ENCODE measurements at regions not wholly inside any gene's neighbourhood (a gene's known extent, or its start where the extent isn't known, plus 50 kb on each side); places are given as distances from the start of the nearest gene placed in this dataset.

DNA sequence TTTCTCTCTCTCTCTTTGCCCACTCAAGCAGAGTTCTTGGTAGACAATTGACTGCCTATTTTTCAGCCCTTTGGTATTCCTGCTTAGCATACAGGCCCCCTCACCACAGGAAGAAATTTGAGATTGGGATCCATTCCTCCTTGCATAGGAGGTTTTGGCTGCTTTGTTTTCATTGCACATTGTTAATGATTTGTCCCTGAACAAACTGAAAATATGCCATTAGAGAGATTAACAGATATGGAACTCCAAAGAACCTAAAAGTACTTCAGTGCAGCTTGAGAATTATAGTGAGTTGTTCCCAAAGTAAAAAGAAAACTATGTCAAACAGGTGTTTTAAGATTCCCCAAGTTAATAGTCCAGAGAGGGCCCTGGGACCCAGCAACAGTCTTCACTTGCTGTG, 200.0 kb downstream of the TTLL7 start (continued):
- TF ChIP-seq, protein P1, sequence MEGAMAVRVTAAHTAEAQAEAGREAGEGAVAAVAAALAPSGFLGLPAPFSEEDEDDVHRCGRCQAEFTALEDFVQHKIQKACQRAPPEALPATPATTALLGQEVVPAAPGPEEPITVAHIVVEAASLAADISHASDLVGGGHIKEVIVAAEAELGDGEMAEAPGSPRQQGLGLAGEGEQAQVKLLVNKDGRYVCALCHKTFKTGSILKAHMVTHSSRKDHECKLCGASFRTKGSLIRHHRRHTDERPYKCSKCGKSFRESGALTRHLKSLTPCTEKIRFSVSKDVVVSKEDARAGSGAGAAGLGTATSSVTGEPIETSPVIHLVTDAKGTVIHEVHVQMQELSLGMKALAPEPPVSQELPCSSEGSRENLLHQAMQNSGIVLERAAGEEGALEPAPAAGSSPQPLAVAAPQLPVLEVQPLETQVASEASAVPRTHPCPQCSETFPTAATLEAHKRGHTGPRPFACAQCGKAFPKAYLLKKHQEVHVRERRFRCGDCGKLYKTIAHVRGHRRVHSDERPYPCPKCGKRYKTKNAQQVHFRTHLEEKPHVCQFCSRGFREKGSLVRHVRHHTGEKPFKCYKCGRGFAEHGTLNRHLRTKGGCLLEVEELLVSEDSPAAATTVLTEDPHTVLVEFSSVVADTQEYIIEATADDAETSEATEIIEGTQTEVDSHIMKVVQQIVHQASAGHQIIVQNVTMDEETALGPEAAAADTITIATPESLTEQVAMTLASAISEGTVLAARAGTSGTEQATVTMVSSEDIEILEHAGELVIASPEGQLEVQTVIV (IDR thresholded peaks at IDR 0.05; ENCODE audit: borderline replicate concordance, partially characterized antibody) = no peak

DNA sequence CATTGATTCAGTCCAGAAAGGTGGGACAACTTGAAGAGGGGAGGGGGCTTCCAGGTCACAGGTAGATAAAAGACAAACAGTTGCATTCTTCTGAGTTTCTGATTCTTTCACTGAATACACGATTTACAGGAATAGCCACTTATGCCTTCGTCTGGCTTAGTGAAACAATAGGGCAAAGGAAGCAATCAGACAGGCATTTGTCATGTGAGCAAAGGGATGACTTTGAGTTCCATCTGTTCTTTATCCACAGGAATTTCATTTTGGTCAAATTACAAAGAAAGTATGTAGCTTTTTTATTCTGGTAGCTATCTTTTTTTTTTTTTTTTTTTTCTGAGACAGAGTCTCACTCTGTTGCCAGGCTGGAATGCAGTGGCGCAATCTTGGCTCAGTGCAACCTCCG, 202.5 kb downstream of the TTLL7 start:
- Histone ChIP-seq H3K4me3 (no peak overlapping the region), H3K9me3 (replicated peaks; ENCODE audit: control insufficient read depth, insufficient read depth, low read length) (no peaks in the 10 kb centered on the region), H3K79me2 (ENCODE audit: control insufficient read depth, insufficient read depth, low read length) (no peaks in the 10 kb centered on the region), H3K27me3 (replicated peaks in 1 of 2; ENCODE audit: control insufficient read depth in 2 of 2, insufficient read depth in 2 of 2, low read length in 1 of 2) (no peaks in the 10 kb centered on the region), H3K4me1 (ENCODE audit: control insufficient read depth, insufficient read depth, low read length) (no peaks in the 10 kb centered on the region), H3K36me3 (ENCODE audit: control insufficient read depth in 2 of 2, insufficient read depth in 2 of 2, low read length in 1 of 2) (no peaks in the 10 kb centered on the region), H2AFZ (ENCODE audit: control insufficient read depth, low read depth, low read length) (no peak overlapping the region), H3K27ac (ENCODE audit: control insufficient read depth, insufficient read depth) (no peak overlapping the region), H3K9ac (ENCODE audit: control insufficient read depth, insufficient read depth, low read length) (no peak overlapping the region), H4K20me1 (ENCODE audit: control insufficient read depth, insufficient read depth) (no peaks in the 10 kb centered on the region), H3K4me2 (ENCODE audit: control insufficient read depth, insufficient read depth) (no peak overlapping the region)
- WGBS (ENCODE audit: insufficient coverage, insufficient replicate concordance, low lambda C conversion rate, missing lambda C conversion rate) = 29% methylated on average over 2 of the region's 4 CpGs
- in situ Hi-C loops (cut with MboI) = no loop called here
- ATAC-seq = no peak
- no TSS peak for BruUV-seq (replicated peaks)
- no peak for DNase-seq (ENCODE audit: low read depth, low spot score)
- SMC1A ChIA-PET (ENCODE audit: uncharacterized antibody, unreplicated experiment) = no interaction called here
- CTCF ChIA-PET = no interaction called here
- no peak for FAIRE-seq
- RAD21 ChIA-PET (ENCODE audit: unreplicated experiment) = no interaction called here
- intact Hi-C loops (cut with micrococcal nuclease; ENCODE audit: unreplicated experiment) = no loop called here
- POLR2A ChIA-PET = no interaction called here
- TF ChIP-seq ZNF207 (IDR thresholded peaks at IDR 0.05; ENCODE audit: borderline replicate concordance) (no peak), SMAD1 (IDR thresholded peaks at IDR 0.05; ENCODE audit: low read depth, partially characterized antibody) (no peak), KAT2A (conservative IDR thresholded peaks at IDR 0.05; ENCODE audit: control insufficient read depth, low read depth, low read length) (no peak), CREB1 (IDR thresholded peaks at IDR 0.05; ENCODE audit: low read depth) (no peak), RCOR1 (conservative IDR thresholded peaks at IDR 0.05; ENCODE audit: low read depth, low read length) (no peak), POU2F2 (IDR thresholded peaks at IDR 0.05; ENCODE audit: borderline replicate concordance, low read depth, low read length) (no peak), IKZF2 (IDR thresholded peaks at IDR 0.05) (no peak), NFYB (IDR thresholded peaks at IDR 0.05; ENCODE audit: insufficient read depth, low read depth, low read length) (no peak)
- TF ChIP-seq, protein P2, sequence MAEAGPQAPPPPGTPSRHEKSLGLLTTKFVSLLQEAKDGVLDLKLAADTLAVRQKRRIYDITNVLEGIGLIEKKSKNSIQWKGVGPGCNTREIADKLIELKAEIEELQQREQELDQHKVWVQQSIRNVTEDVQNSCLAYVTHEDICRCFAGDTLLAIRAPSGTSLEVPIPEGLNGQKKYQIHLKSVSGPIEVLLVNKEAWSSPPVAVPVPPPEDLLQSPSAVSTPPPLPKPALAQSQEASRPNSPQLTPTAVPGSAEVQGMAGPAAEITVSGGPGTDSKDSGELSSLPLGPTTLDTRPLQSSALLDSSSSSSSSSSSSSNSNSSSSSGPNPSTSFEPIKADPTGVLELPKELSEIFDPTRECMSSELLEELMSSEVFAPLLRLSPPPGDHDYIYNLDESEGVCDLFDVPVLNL (IDR thresholded peaks at IDR 0.05; ENCODE audit: low read depth, low read length) = no peak
- TF ChIP-seq, protein P3, sequence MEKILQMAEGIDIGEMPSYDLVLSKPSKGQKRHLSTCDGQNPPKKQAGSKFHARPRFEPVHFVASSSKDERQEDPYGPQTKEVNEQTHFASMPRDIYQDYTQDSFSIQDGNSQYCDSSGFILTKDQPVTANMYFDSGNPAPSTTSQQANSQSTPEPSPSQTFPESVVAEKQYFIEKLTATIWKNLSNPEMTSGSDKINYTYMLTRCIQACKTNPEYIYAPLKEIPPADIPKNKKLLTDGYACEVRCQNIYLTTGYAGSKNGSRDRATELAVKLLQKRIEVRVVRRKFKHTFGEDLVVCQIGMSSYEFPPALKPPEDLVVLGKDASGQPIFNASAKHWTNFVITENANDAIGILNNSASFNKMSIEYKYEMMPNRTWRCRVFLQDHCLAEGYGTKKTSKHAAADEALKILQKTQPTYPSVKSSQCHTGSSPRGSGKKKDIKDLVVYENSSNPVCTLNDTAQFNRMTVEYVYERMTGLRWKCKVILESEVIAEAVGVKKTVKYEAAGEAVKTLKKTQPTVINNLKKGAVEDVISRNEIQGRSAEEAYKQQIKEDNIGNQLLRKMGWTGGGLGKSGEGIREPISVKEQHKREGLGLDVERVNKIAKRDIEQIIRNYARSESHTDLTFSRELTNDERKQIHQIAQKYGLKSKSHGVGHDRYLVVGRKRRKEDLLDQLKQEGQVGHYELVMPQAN (conservative IDR thresholded peaks at IDR 0.05) = no peak
- TF ChIP-seq, protein P4, sequence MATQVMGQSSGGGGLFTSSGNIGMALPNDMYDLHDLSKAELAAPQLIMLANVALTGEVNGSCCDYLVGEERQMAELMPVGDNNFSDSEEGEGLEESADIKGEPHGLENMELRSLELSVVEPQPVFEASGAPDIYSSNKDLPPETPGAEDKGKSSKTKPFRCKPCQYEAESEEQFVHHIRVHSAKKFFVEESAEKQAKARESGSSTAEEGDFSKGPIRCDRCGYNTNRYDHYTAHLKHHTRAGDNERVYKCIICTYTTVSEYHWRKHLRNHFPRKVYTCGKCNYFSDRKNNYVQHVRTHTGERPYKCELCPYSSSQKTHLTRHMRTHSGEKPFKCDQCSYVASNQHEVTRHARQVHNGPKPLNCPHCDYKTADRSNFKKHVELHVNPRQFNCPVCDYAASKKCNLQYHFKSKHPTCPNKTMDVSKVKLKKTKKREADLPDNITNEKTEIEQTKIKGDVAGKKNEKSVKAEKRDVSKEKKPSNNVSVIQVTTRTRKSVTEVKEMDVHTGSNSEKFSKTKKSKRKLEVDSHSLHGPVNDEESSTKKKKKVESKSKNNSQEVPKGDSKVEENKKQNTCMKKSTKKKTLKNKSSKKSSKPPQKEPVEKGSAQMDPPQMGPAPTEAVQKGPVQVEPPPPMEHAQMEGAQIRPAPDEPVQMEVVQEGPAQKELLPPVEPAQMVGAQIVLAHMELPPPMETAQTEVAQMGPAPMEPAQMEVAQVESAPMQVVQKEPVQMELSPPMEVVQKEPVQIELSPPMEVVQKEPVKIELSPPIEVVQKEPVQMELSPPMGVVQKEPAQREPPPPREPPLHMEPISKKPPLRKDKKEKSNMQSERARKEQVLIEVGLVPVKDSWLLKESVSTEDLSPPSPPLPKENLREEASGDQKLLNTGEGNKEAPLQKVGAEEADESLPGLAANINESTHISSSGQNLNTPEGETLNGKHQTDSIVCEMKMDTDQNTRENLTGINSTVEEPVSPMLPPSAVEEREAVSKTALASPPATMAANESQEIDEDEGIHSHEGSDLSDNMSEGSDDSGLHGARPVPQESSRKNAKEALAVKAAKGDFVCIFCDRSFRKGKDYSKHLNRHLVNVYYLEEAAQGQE (IDR thresholded peaks at IDR 0.05; ENCODE audit: low read depth, low read length) = no peak
- TF ChIP-seq, protein P5, sequence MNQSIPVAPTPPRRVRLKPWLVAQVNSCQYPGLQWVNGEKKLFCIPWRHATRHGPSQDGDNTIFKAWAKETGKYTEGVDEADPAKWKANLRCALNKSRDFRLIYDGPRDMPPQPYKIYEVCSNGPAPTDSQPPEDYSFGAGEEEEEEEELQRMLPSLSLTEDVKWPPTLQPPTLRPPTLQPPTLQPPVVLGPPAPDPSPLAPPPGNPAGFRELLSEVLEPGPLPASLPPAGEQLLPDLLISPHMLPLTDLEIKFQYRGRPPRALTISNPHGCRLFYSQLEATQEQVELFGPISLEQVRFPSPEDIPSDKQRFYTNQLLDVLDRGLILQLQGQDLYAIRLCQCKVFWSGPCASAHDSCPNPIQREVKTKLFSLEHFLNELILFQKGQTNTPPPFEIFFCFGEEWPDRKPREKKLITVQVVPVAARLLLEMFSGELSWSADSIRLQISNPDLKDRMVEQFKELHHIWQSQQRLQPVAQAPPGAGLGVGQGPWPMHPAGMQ (IDR thresholded peaks at IDR 0.05; ENCODE audit: borderline replicate concordance) = no peak
